Effector memory CD4-positive, alpha-beta T cell (primary cell): ENCODE measurements at regions not wholly inside any gene's neighbourhood (a gene's known extent, or its start where the extent isn't known, plus 50 kb on each side); places are given as distances from the start of the nearest gene placed in this dataset.

Source experiments
- DNase-seq, 3 donors: peaks; one replicate each; pipeline ENCODE4 v3.0.0-alpha.2; 2020
- H3K27ac ChIP-seq: 2 replicates; pipeline ENCODE4 v1.7.0; 2013; ENCODE audit warnings: mild to moderate bottlenecking, low read length, moderate library complexity; ENCODE audit not compliant: insufficient read depth, poor library complexity, severe bottlenecking
- H3K27me3 ChIP-seq: replicated peaks from 2 replicates; pipeline ENCODE4 v1.7.0; 2013; ENCODE audit warnings: mild to moderate bottlenecking, low read length; ENCODE audit not compliant: insufficient read depth, control insufficient read depth, poor library complexity, severe bottlenecking
- H3K36me3 ChIP-seq: 2 replicates; pipeline ENCODE4 v1.7.0; 2013; ENCODE audit warnings: mild to moderate bottlenecking, low read length, moderate library complexity; ENCODE audit not compliant: control insufficient read depth, insufficient read depth
- H3K4me1 ChIP-seq: 2 replicates; pipeline ENCODE4 v1.7.0; 2013; ENCODE audit warnings: low read length, mild to moderate bottlenecking; ENCODE audit not compliant: control insufficient read depth, insufficient read depth, poor library complexity, severe bottlenecking
- H3K4me3 ChIP-seq: 2 replicates; pipeline ENCODE4 v1.7.0; 2013; ENCODE audit warnings: low read length, low read depth, mild to moderate bottlenecking; ENCODE audit not compliant: insufficient read depth, poor library complexity, severe bottlenecking
- H3K9me3 ChIP-seq: 2 replicates; pipeline ENCODE4 v1.7.0; 2013; ENCODE audit warnings: mild to moderate bottlenecking, low read length, moderate library complexity; ENCODE audit not compliant: control insufficient read depth

DNA sequence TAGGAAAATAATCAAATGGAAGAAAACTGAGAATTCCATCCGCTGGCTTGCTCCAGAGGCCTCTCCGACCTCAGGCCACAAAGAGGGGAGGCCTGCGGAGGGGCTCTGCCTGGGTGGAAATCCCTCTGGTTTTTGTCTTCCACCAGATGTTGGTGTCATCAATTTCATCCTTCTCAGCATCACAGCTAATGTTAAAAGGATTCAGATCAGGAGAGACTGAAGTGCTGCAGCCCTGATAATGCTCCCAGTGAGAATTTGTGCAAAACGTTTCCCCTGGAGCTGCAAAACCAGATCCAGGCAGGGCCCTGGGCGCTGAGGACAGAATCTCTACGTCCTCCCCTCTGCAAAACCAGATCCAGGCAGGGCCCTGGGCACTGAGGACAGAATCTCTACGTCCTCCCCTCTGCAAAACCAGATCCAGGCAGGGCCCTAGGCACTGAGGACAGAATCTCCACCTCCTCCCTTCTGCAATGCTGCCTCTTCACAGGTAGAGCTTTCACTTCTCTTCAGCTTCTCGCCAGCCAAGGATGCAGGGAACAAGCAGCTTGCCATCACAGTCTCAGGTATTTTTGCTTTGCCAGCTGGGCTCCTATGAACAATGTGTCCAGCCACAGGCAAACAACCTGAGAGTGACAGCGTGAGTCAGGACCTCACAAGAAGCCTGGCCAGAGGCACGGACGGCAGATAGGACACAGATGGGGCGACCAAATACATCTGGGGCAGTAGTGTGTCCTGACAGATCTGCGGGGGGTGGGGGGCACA, 81.2 kb downstream of the TMEM18 start:
- Histone ChIP-seq H3K4me3 (no peak overlapping the region), H3K27ac (no peak overlapping the region), H3K27me3 (no peaks in the 10 kb centered on the region), H3K9me3 (no peaks in the 10 kb centered on the region), H3K36me3 (no peaks in the 10 kb centered on the region), H3K4me1 (no peaks in the 10 kb centered on the region)
- no peak for DNase-seq

DNA sequence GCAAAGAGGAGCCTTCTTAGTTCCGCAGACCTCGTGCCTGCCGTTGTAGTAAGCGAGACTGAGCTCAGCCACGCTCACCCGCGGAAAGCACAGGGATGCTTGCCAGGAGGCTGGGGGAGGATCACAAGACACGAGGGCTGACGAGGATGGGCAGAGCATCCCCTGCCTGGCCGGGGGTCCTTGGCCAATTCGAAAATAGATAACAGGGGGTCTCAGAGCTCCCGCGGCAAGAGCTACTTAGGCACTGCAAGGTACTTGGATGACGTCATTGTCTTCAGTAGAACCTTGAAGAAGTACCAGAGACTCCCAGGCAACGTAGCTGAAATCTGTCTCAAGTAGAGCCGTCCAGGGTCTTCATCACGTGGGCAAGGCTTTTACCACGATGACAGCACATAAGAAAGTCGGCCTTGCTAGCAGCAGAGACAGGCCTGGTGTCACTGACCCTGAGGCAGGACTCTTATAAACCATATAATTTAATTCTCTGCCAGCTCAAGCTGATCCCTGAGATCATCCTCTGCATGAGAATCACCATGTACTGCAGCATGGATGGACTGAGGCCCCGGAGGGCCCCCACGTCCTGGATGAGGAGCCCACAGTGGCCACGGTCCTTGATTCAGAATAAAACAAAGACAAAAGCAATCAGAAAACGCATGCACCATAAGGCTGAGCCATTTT, 81.9 kb downstream of the TMEM18 start:
- Histone ChIP-seq H3K4me3 (no peak overlapping the region), H3K36me3 (no peaks in the 10 kb centered on the region), H3K27ac (no peak overlapping the region), H3K4me1 (no peaks in the 10 kb centered on the region), H3K9me3 (no peaks in the 10 kb centered on the region), H3K27me3 (no peaks in the 10 kb centered on the region)
- DNase-seq: no peak

DNA sequence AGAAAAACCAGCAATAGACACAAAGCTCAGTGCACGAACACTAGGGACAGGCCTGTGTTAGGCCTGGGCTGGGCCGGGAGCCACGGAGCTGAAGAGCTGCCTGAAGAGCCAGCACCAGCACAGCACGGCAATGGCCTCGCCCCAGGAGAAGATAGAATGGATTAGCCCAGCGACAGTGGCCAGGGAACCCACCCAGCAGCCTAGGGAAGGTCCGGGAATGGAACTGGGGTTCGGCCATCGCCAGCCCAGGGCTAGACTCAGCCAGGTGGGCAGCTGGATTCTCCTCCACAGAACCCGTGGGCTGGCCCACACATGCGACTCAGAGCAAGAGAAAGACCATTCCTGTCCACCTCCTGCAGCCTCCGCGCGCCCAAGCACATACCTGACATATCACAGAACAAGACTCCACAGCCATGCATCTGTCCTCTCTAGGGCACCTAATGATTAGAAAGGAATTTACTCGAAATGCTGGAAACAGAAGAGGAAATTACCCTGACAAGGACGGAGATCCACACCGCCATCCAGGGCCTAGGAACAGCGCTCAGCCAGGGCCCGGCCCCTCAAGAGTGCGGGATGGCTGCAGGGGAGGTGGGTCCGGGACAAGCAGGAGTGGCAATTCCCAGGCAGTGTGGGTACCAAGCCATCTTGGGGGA, 82.8 kb downstream of the TMEM18 start:
- H3K27me3 ChIP-seq: no peaks in the 10 kb centered on the region
- H3K4me1 ChIP-seq: no peaks in the 10 kb centered on the region
- H3K27ac ChIP-seq: no peak overlapping the region
- no peak for DNase-seq
- H3K36me3 ChIP-seq: no peaks in the 10 kb centered on the region
- no peak overlapping the region for H3K4me3 ChIP-seq
- no peaks in the 10 kb centered on the region for H3K9me3 ChIP-seq

DNA sequence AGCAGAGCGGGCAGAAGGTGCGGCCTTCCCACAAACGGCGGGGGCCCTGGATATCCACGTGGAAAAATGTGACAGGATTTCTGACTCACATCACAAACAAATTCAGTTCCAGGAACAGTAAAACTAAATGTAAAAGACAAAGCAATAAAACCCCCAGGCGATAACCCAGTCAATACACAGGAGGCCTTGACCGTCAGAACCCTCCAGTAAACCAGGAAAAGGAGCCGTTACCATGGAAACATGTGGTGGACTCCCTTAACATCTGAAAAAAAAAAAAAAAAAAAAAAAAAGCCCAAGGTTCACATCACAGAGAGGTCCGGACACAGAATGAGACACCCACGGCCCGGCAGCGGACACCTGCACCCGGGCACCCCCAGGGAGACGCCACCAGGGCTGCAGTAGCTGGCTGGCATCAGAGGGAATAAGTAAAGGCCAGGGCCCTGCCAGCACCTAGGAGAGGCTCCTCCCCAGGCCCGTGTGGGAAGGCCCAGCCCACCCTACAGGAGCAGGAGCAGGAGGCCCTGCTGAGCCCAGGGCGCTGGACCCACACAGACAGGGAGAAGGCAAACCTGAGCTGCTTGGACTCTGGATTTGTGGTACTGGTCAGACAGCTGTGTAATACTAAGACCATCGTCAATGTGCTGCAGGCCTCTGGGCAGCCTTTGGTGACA, 83.7 kb downstream of the TMEM18 start:
- Histone ChIP-seq H3K27ac (no peak overlapping the region), H3K4me3 (no peak overlapping the region), H3K27me3 (no peaks in the 10 kb centered on the region), H3K4me1 (no peaks in the 10 kb centered on the region), H3K9me3 (no peaks in the 10 kb centered on the region), H3K36me3 (no peaks in the 10 kb centered on the region)
- DNase-seq: no peak

DNA sequence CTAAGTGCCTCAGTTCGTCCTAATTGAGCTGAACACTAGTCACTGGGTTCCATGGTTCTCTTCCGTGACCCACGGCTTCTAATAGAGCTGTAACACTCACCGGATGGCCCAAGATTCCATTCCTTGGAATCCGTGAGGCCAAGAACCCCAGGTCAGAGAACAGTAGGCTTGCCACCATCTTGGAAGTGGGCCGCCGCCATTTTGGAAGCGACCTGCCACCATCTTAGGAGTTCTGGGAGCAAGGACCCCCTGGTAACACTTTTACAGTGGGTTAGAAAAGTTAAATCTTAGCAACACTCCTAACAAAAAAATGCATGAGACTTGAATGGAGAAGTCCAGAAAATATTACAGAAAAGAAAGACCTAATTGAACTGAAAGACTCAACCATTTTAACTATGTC, 84.5 kb downstream of the TMEM18 start:
- no peak overlapping the region for H3K4me3 ChIP-seq
- no peaks in the 10 kb centered on the region for H3K4me1 ChIP-seq
- DNase-seq: no peak
- H3K9me3 ChIP-seq: no peaks in the 10 kb centered on the region
- H3K36me3 ChIP-seq: no peaks in the 10 kb centered on the region
- H3K27me3 ChIP-seq: no peaks in the 10 kb centered on the region
- no peak overlapping the region for H3K27ac ChIP-seq

DNA sequence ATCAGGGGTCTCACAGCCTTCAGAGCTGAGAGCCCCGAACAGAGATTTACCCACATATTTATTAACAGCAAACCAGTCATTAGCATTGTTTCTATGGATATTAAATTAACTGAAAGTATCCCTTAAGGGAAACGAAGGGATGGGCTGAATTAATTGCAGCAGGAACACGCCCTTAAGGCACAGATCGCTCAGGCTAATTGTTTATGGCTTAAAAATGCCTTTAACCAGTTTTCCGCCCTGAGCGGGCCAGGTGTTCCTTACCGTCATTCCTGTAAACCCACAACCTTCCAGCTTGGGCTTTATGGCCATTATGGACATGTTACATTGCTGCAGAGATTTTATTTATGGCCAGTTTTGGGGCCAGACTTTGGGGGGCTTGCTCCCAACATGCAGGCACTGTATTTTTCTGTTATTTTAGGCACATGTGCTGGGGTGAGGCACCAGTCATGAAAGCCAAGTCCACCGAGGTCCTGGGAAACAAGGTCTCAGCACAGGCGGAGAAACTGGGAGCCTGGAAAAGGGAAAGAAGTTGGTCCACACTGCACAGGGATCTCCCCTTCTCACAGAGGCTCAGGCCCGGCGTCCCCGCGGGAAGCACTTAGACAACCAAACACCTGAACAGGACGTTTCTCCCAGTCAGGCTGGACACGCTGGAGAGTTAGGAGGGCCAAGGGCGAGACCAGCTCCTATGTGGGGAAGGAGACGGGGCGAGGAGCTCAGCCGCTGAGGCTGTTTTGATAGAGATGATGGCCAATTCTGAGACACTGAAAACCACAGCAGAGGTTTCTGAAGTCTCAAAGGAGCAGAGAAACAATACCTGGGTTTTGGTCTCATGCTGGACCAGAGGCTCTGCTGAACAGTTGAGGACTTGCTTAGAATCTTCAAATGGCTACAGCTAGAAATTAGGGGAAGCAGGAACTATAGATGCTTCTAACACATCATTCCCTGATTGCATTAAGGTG, 86.7 kb downstream of the TMEM18 start:
- no peaks in the 10 kb centered on the region for H3K27me3 ChIP-seq
- H3K9me3 ChIP-seq: no peaks in the 10 kb centered on the region
- peaks cover 4% of the 10 kb centered on the region for H3K4me1 ChIP-seq
- no peak for DNase-seq
- H3K36me3 ChIP-seq: no peaks in the 10 kb centered on the region
- H3K27ac ChIP-seq: no peak overlapping the region
- H3K4me3 ChIP-seq: no peak overlapping the region

DNA sequence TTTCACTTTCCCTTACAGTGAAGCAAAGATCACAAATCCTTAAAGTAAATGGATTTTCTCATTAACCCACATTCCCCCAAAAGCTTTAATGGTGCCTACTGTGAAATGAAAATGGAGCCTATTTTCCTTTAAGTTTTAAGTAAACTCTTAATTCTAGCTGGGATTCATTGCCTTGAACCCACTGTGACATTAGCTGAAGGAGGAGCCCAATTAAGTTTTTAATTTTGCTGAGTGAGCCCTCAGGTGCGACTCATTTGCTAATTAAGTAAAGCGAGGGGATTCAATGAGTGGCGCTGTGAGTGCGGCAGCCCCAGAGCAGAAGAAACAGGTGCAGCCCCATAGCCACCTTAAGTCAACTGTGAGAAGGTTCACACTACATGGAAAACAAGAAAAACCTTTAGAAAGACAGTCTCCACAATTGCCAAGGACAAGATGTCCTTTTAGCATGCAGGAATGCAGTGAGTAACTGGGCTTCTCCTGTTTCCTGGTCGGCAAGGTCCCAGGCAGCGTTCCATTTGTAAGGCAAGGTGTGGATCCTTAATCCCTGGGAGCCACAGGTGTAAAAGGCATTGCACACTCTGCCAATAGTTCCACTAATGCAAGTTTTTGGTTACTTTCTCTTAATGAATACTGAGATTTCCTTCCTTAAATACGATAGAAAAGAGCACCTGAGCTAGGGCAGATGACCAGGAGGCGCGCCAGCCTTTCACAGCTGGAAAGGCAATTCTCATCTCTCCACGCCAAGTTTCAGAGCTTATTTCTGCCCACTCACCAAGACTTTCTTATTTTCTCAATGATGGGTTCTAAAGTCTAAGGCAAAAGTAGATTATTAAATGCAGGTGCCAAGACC, 87.7 kb downstream of the TMEM18 start:
- Histone ChIP-seq H3K9me3 (no peaks in the 10 kb centered on the region), H3K27ac (no peak overlapping the region), H3K36me3 (no peaks in the 10 kb centered on the region), H3K4me3 (no peak overlapping the region), H3K27me3 (no peaks in the 10 kb centered on the region), H3K4me1 (peaks cover 13% of the 10 kb centered on the region)
- no peak for DNase-seq

DNA sequence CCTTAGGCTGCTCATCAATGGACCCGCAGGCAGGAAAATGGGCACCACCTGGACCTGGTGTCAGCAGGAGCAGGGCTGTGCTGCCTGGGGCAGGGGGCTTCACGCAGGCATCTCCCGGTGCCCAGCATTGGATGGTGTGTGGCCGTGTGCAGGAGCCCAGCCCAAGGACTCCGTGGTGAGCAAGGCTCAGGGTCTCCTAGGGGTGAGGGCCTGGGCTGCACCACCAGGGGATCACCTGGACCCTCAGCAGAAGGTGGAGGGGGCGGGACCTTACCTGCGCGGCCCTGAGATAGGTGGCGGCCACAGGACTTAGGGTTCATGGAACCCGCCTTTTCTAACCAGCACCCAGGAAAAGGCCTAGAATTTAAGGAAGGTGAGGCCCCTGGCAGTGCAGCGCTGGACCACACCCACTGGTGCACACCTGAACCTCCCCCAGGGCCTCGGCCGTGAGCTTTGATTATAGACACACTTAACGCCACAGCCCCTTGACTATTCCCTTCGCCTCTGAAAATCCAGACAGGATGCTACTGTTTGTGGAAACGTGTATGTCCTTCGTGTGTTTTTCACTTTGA, 89.0 kb downstream of the TMEM18 start:
- Histone ChIP-seq H3K36me3 (no peaks in the 10 kb centered on the region), H3K4me3 (no peak overlapping the region), H3K9me3 (no peaks in the 10 kb centered on the region), H3K27ac (no peak overlapping the region), H3K4me1 (peaks cover 13% of the 10 kb centered on the region), H3K27me3 (no peaks in the 10 kb centered on the region)
- no peak for DNase-seq
